WTC11 (cell line): ENCODE measurements at regions not wholly inside any gene's neighbourhood (a gene's known extent, or its start where the extent isn't known, plus 50 kb on each side); places are given as distances from the start of the nearest gene placed in this dataset.

ENCODE experiments used
- ATAC-seq: fragments of 200-7000 bp; cut with Tn5 transposase; 2 replicates; pipeline ENCODE4 v1.10.0; 2021; ENCODE audit warnings: mild to moderate bottlenecking, moderate library complexity
- CTCF ChIA-PET: fragments of 300-600 bp; sonication (Branson Sonifier 250); formaldehyde crosslinking; loops from one replicate; lab custom pipeline; 2021; ENCODE audit warnings: antibody characterized with exemption; lab: Charles Lee
- POLR2A ChIA-PET: fragments of 350-600 bp; sonication (Branson Sonifier 250); formaldehyde crosslinking; loops from one replicate; lab custom pipeline; 2021; ENCODE audit warnings: antibody characterized with exemption; lab: Charles Lee
- DNase-seq: peaks from one replicate; pipeline ENCODE4 v3.0.0; 2021; ENCODE audit warnings: low spot score
- H3K27ac Mint-ChIP-seq: 2 replicates; pipeline ENCODE4 v1.8.0; 2021; ENCODE audit warnings: mixed read lengths
- H3K27me3 Mint-ChIP-seq: 2 replicates; pipeline ENCODE4 v1.8.0; 2021; ENCODE audit warnings: low read depth, mild to moderate bottlenecking, moderate library complexity, mixed read lengths
- H3K36me3 Mint-ChIP-seq: 2 replicates; pipeline ENCODE4 v1.8.0; 2021; ENCODE audit warnings: mixed read lengths
- H3K4me1 Mint-ChIP-seq: 2 replicates; pipeline ENCODE4 v1.8.0; 2022; ENCODE audit warnings: mixed read lengths
- H3K4me3 Mint-ChIP-seq: 2 replicates; pipeline ENCODE4 v1.8.0; 2021; ENCODE audit warnings: mild to moderate bottlenecking, moderate library complexity, mixed read lengths
- H3K9me3 Mint-ChIP-seq: 2 replicates; pipeline ENCODE4 v1.8.0; 2021; ENCODE audit warnings: mixed read lengths
- CREM ChIP-seq: sonication (generic); formaldehyde crosslinking; IDR thresholded peaks from 2 replicates; pipeline ENCODE4 v1.8.1; 2022; ENCODE audit warnings: mild to moderate bottlenecking, missing genetic modification reagents, moderate library complexity
- EMX1 ChIP-seq: fragments of 250-450 bp; sonication (Bioruptor Pico); IDR thresholded peaks from 2 replicates; pipeline ENCODE4 v1.8.0; 2021; ENCODE audit warnings: mild to moderate bottlenecking
- FOXP1 ChIP-seq: sonication (generic); formaldehyde crosslinking; IDR thresholded peaks from 2 replicates; pipeline ENCODE4 v1.8.0; 2022; ENCODE audit warnings: missing genetic modification reagents, mild to moderate bottlenecking, moderate library complexity, borderline replicate concordance
- GABPB1 ChIP-seq: sonication (generic); formaldehyde crosslinking; IDR thresholded peaks from 2 replicates; pipeline ENCODE4 v1.8.1; 2023; ENCODE audit warnings: mild to moderate bottlenecking, missing genetic modification reagents
- HMGA2 ChIP-seq: fragments of 250-450 bp; sonication (Bioruptor Pico); IDR thresholded peaks from 2 replicates; pipeline ENCODE4 v1.4.0; 2021; ENCODE audit warnings: mild to moderate bottlenecking, moderate library complexity
- HMGXB4 ChIP-seq: sonication (generic); formaldehyde crosslinking; IDR thresholded peaks from 2 replicates; pipeline ENCODE4 v1.8.1; 2023; ENCODE audit warnings: mild to moderate bottlenecking, moderate library complexity, missing genetic modification reagents
- IRF2 ChIP-seq: sonication (generic); formaldehyde crosslinking; IDR thresholded peaks from 2 replicates; pipeline ENCODE4 v1.8.0; 2022; ENCODE audit warnings: low read depth, missing genetic modification reagents, borderline replicate concordance
- JAZF1 ChIP-seq: fragments of 250-450 bp; sonication (Bioruptor Pico); IDR thresholded peaks from 2 replicates; pipeline ENCODE4 v1.9.0; 2021; ENCODE audit warnings: moderate library complexity, mild to moderate bottlenecking, inconsistent platforms
- JUN ChIP-seq: sonication (generic); formaldehyde crosslinking; IDR thresholded peaks from 2 replicates; pipeline ENCODE4 v1.8.0; 2023; ENCODE audit warnings: mild to moderate bottlenecking, missing genetic modification reagents
- NR1H2 ChIP-seq: sonication (generic); formaldehyde crosslinking; IDR thresholded peaks from 2 replicates; pipeline ENCODE4 v1.9.0; 2021; ENCODE audit warnings: mild to moderate bottlenecking, moderate library complexity, missing genetic modification reagents
- NR3C1 ChIP-seq: sonication (generic); formaldehyde crosslinking; conservative IDR thresholded peaks from 2 replicates; pipeline ENCODE4 v1.8.1; 2023; ENCODE audit warnings: low read depth, mild to moderate bottlenecking, missing genetic modification reagents
- PREB ChIP-seq: sonication (generic); formaldehyde crosslinking; IDR thresholded peaks from 2 replicates; pipeline ENCODE4 v1.8.1; 2022; ENCODE audit warnings: mild to moderate bottlenecking, missing genetic modification reagents, moderate library complexity, borderline replicate concordance
- SOX15 ChIP-seq: fragments of 250-450 bp; sonication (Bioruptor Pico); IDR thresholded peaks from 2 replicates; pipeline ENCODE4 v1.9.0; 2021; ENCODE audit warnings: mild to moderate bottlenecking
- STAT6 ChIP-seq: sonication (generic); formaldehyde crosslinking; conservative IDR thresholded peaks from 2 replicates; pipeline ENCODE4 v1.8.1; 2023; ENCODE audit warnings: mild to moderate bottlenecking, low read depth, missing genetic modification reagents, moderate library complexity
- ZBTB43 ChIP-seq: sonication (generic); formaldehyde crosslinking; IDR thresholded peaks from 2 replicates; pipeline ENCODE4 v1.8.1; 2023; ENCODE audit warnings: mild to moderate bottlenecking, missing genetic modification reagents
- ZNF281 ChIP-seq: sonication (generic); formaldehyde crosslinking; IDR thresholded peaks from 2 replicates; pipeline ENCODE4 v1.8.0; 2023; ENCODE audit warnings: mild to moderate bottlenecking, missing genetic modification reagents
- ZSCAN18 ChIP-seq: fragments of 250-450 bp; sonication (Bioruptor Pico); IDR thresholded peaks from 2 replicates; pipeline ENCODE4 v2.1.2; 2022; ENCODE audit warnings: mild to moderate bottlenecking, moderate library complexity

GRCh38 chr4:110949542-110949941 lies 326.7 kb upstream of the PITX2 start (continued):
- TF ChIP-seq PREB (CRISPR knock-in tag), result no peak
- no peak for TF ChIP-seq CREM
- no peak for TF ChIP-seq ZNF281 (CRISPR knock-in tag)

GRCh38 chr4:110950731-110951130 lies 327.9 kb upstream of the PITX2 start:
- no peak overlapping the region for H3K27ac Mint-ChIP-seq

GRCh38 chr4:110953191-110953590 lies 330.3 kb upstream of the PITX2 start:
- Mint-ChIP-seq H3K9me3 (no peaks in the 10 kb centered on the region), H3K27me3 (no peaks in the 10 kb centered on the region)
- TF ChIP-seq IRF2 (CRISPR knock-in tag), result no peak
- TF ChIP-seq JUN (CRISPR knock-in tag), result no peak
- TF ChIP-seq STAT6 (CRISPR knock-in tag), result no peak
- no peak for TF ChIP-seq ZSCAN18 (CRISPR knock-in tag)
- TF ChIP-seq ZBTB43 (CRISPR knock-in tag), result no peak
- no peak for TF ChIP-seq FOXP1 (CRISPR knock-in tag)
- TF ChIP-seq HMGXB4 (CRISPR knock-in tag), result no peak
- no peak for TF ChIP-seq HMGA2 (CRISPR knock-in tag)
- no peak for TF ChIP-seq NR3C1 (CRISPR knock-in tag)
- TF ChIP-seq, all 79 proteins: peak for 0
- CTCF ChIA-PET, result no interaction called here
- POLR2A ChIA-PET, result no interaction called here
- Mint-ChIP-seq H3K36me3 (no peaks in the 10 kb centered on the region), H3K4me3 (no peak overlapping the region), H3K4me1 (no peaks in the 10 kb centered on the region), H3K27ac (no peak overlapping the region)
- ATAC-seq (no peak), DNase-seq (no peak)

More at GRCh38 chr4:110950731-110951130, 327.9 kb upstream of the PITX2 start:
- Mint-ChIP-seq H3K27me3 (no peaks in the 10 kb centered on the region), H3K4me3 (no peak overlapping the region), H3K36me3 (no peaks in the 10 kb centered on the region), H3K4me1 (no peaks in the 10 kb centered on the region), H3K9me3 (no peaks in the 10 kb centered on the region)
- no peak for ATAC-seq
- ChIA-PET POLR2A (interaction anchor here (0.6 kb wide), 1 partner anchor 23 kb away, joined by 3 read pairs; no protein-coding TSS in a partner anchor), CTCF (no interaction called here)
- TF ChIP-seq NR1H2 (no peak), GABPB1 (CRISPR knock-in tag) (no peak), CREM (no peak), EMX1 (no peak), ZSCAN18 (CRISPR knock-in tag) (no peak), JAZF1 (no peak), SOX15 (CRISPR knock-in tag) (no peak)
- DNase-seq, result no peak
